ENCODE measurements at regions not wholly inside any gene's neighbourhood (a gene's known extent, or its start where the extent isn't known, plus 50 kb on each side); places are given as distances from the start of the nearest gene placed in this dataset.

- DNase-seq (ENCODE audit: low spot score), result no peak
- TF ChIP-seq EZH2phosphoT487 (IDR thresholded peaks at IDR 0.05), result no peak
- no peak for TF ChIP-seq EZH2 (IDR thresholded peaks at IDR 0.05)
- no peak for TF ChIP-seq CTCF (IDR thresholded peaks at IDR 0.05)
- Mint-ChIP-seq H3K36me3 (no peaks in the 10 kb centered on the region), H3K27ac (no peak overlapping the region), H3K27me3 (ENCODE audit: insufficient read depth, low read depth) (peaks cover 4% of the 10 kb centered on the region), H3K4me3 (no peak overlapping the region), H3K4me1 (no peaks in the 10 kb centered on the region), H3K9me3 (peaks cover 3% of the 10 kb centered on the region)
- H3K9me3 ChIP-seq (ENCODE audit: low read depth), result no peaks in the 10 kb centered on the region
- H3K9ac ChIP-seq, result no peak overlapping the region
- H3K4me1 ChIP-seq, result no peaks in the 10 kb centered on the region
- no peak overlapping the region for H3K4me2 ChIP-seq
- H3K27ac ChIP-seq, result no peak overlapping the region
- no peaks in the 10 kb centered on the region for H3K79me2 ChIP-seq (ENCODE audit: low read depth)
- no peaks in the 10 kb centered on the region for H3F3A ChIP-seq (ENCODE audit: low read depth)
- H3K4me3 ChIP-seq, result no peak overlapping the region
- no peaks in the 10 kb centered on the region for H3K36me3 ChIP-seq
- H4K20me1 ChIP-seq (ENCODE audit: low read depth), result no peaks in the 10 kb centered on the region
- no peak overlapping the region for H2AFZ ChIP-seq (replicated peaks)
- H3K27me3 ChIP-seq, result no peaks in the 10 kb centered on the region
These were observed 181.3 kb upstream of the TMC3 start for GRCh38 chr15:81555346-81555745.

GRCh38 chr15:81548365-81549130, 174.5 kb upstream of the TMC3 start:
- no peaks in the 10 kb centered on the region for H3K27me3 Mint-ChIP-seq (ENCODE audit: insufficient read depth, low read depth)
- no peak overlapping the region for H3K27ac ChIP-seq
- H3K27me3 ChIP-seq, result no peaks in the 10 kb centered on the region
- H3F3A ChIP-seq (ENCODE audit: low read depth), result no peaks in the 10 kb centered on the region
- no peak overlapping the region for H3K4me3 Mint-ChIP-seq
- no peaks in the 10 kb centered on the region for H3K36me3 Mint-ChIP-seq
- peaks cover 11% of the 10 kb centered on the region for H3K4me1 Mint-ChIP-seq
- peak overlapping the region; percentile 17 for H2AFZ ChIP-seq (replicated peaks)
- no peak overlapping the region for H3K9ac ChIP-seq
- no peaks in the 10 kb centered on the region for H3K9me3 Mint-ChIP-seq
- no peak overlapping the region for H3K4me2 ChIP-seq
- peaks cover 4% of the 10 kb centered on the region for H3K4me1 ChIP-seq
- H3K27ac Mint-ChIP-seq, result no peak overlapping the region
- no peaks in the 10 kb centered on the region for H4K20me1 ChIP-seq (ENCODE audit: low read depth)
- no peaks in the 10 kb centered on the region for H3K9me3 ChIP-seq (ENCODE audit: low read depth)
- no peak for DNase-seq (ENCODE audit: low spot score)
- H3K79me2 ChIP-seq (ENCODE audit: low read depth), result no peaks in the 10 kb centered on the region
- TF ChIP-seq CTCF (IDR thresholded peaks at IDR 0.05), result no peak
- TF ChIP-seq EZH2phosphoT487 (IDR thresholded peaks at IDR 0.05), result no peak
- TF ChIP-seq EZH2 (IDR thresholded peaks at IDR 0.05), result no peak
- H3K36me3 ChIP-seq, result no peaks in the 10 kb centered on the region
- H3K4me3 ChIP-seq, result no peak overlapping the region

- Histone ChIP-seq H3K4me1 (peaks cover 4% of the 10 kb centered on the region), H2AFZ (replicated peaks) (no peak overlapping the region), H4K20me1 (ENCODE audit: low read depth) (no peaks in the 10 kb centered on the region), H3K9ac (no peak overlapping the region), H3K27ac (no peak overlapping the region), H3K79me2 (ENCODE audit: low read depth) (no peaks in the 10 kb centered on the region), H3K36me3 (no peaks in the 10 kb centered on the region), H3K9me3 (ENCODE audit: low read depth) (no peaks in the 10 kb centered on the region), H3K4me2 (no peak overlapping the region), H3K4me3 (no peak overlapping the region), H3F3A (ENCODE audit: low read depth) (no peaks in the 10 kb centered on the region), H3K27me3 (no peaks in the 10 kb centered on the region)
- H3K27ac Mint-ChIP-seq, result no peak overlapping the region
- H3K4me1 Mint-ChIP-seq, result peaks cover 11% of the 10 kb centered on the region
- no peaks in the 10 kb centered on the region for H3K9me3 Mint-ChIP-seq
- no peak overlapping the region for H3K4me3 Mint-ChIP-seq
- no peak for TF ChIP-seq EZH2 (IDR thresholded peaks at IDR 0.05)
- no peaks in the 10 kb centered on the region for H3K36me3 Mint-ChIP-seq
- no peaks in the 10 kb centered on the region for H3K27me3 Mint-ChIP-seq (ENCODE audit: insufficient read depth, low read depth)
- DNase-seq (ENCODE audit: low spot score), result no peak
These were observed 173.6 kb upstream of the TMC3 start for GRCh38 chr15:81547521-81548132.

GRCh38 chr15:81544385-81544784, 170.4 kb upstream of the TMC3 start:
- Histone ChIP-seq H3K27ac (no peak overlapping the region), H3F3A (ENCODE audit: low read depth) (no peaks in the 10 kb centered on the region), H3K79me2 (ENCODE audit: low read depth) (no peaks in the 10 kb centered on the region), H3K9ac (no peak overlapping the region), H3K36me3 (no peaks in the 10 kb centered on the region), H2AFZ (replicated peaks) (no peak overlapping the region), H3K4me3 (no peak overlapping the region), H4K20me1 (ENCODE audit: low read depth) (no peaks in the 10 kb centered on the region), H3K4me1 (peaks cover 4% of the 10 kb centered on the region), H3K4me2 (no peak overlapping the region), H3K9me3 (ENCODE audit: low read depth) (no peaks in the 10 kb centered on the region), H3K27me3 (no peaks in the 10 kb centered on the region)
- Mint-ChIP-seq H3K4me1 (peaks cover 11% of the 10 kb centered on the region), H3K36me3 (no peaks in the 10 kb centered on the region), H3K4me3 (no peak overlapping the region), H3K9me3 (no peaks in the 10 kb centered on the region), H3K27me3 (ENCODE audit: insufficient read depth, low read depth) (no peaks in the 10 kb centered on the region), H3K27ac (no peak overlapping the region)
- TF ChIP-seq EZH2 (IDR thresholded peaks at IDR 0.05), result no peak
- no peak for TF ChIP-seq CTCF (IDR thresholded peaks at IDR 0.05)
- TF ChIP-seq EZH2phosphoT487 (IDR thresholded peaks at IDR 0.05), result no peak
- DNase-seq (ENCODE audit: low spot score), result no peak

Data from neural progenitor cell (in vitro differentiated cells).